Dermis blood vessel endothelial cell (primary cell): ENCODE measurements at regions not wholly inside any gene's neighbourhood (a gene's known extent, or its start where the extent isn't known, plus 50 kb on each side); places are given as distances from the start of the nearest gene placed in this dataset.

Experiments
- DNase-seq: peaks from one replicate; pipeline ENCODE4 v3.0.0; 2010

- no peak for DNase-seq
Measured at GRCh38 chr18:43650426-43650825, 373.1 kb upstream of the SYT4 start.

GRCh38 chr18:43651057-43651456 is 373.8 kb upstream of the SYT4 start:
- DNase-seq = no peak

- DNase-seq = no peak
Measured at GRCh38 chr18:43656547-43656946, 379.3 kb upstream of the SYT4 start.

GRCh38 chr18:43661570-43661969 is 384.3 kb upstream of the SYT4 start:
- DNase-seq = peak; percentile 4

- DNase-seq = no peak
Measured at GRCh38 chr18:43662657-43663056, 385.4 kb upstream of the SYT4 start.

GRCh38 chr18:43663159-43663558 is 385.9 kb upstream of the SYT4 start:
- no peak for DNase-seq

GRCh38 chr18:43664487-43665008 is 387.3 kb upstream of the SYT4 start:
- DNase-seq = no peak

- no peak for DNase-seq
Measured at GRCh38 chr18:43665105-43665788, 388.0 kb upstream of the SYT4 start.

- DNase-seq = no peak
Measured at GRCh38 chr18:43668866-43669265, 391.6 kb upstream of the SYT4 start.

GRCh38 chr18:43671431-43671830 is 394.1 kb upstream of the SYT4 start:
- no peak for DNase-seq

- no peak for DNase-seq
Measured at GRCh38 chr18:43680096-43680495, 402.8 kb upstream of the SYT4 start.

- DNase-seq = no peak
Measured at GRCh38 chr18:43681661-43682060, 404.4 kb upstream of the SYT4 start.

- DNase-seq = no peak
Measured at GRCh38 chr18:43682196-43682595, 404.9 kb upstream of the SYT4 start.

GRCh38 chr18:43686709-43687108 is 409.4 kb upstream of the SYT4 start:
- DNase-seq = no peak

- no peak for DNase-seq
Measured at GRCh38 chr18:43692099-43692690, 414.9 kb upstream of the SYT4 start.

- no peak for DNase-seq
Measured at GRCh38 chr18:43702399-43702798, 425.1 kb upstream of the SYT4 start.

GRCh38 chr18:43703050-43703449 is 425.8 kb upstream of the SYT4 start:
- DNase-seq = no peak

GRCh38 chr18:43705850-43706249 is 428.6 kb upstream of the SYT4 start:
- DNase-seq = no peak

- no peak for DNase-seq
Measured at GRCh38 chr18:43710135-43710534, 432.8 kb upstream of the SYT4 start.

GRCh38 chr18:43714343-43715010 is 437.2 kb upstream of the SYT4 start:
- DNase-seq = no peak

- no peak for DNase-seq
Measured at GRCh38 chr18:43719267-43719795, 442.0 kb upstream of the SYT4 start.

GRCh38 chr18:43720041-43720440 is 442.8 kb upstream of the SYT4 start:
- DNase-seq = no peak

GRCh38 chr18:43735570-43735969 is 458.3 kb upstream of the SYT4 start:
- no peak for DNase-seq
